A673 (cell line): ENCODE measurements at regions not wholly inside any gene's neighbourhood (a gene's known extent, or its start where the extent isn't known, plus 50 kb on each side); places are given as distances from the start of the nearest gene placed in this dataset.

Experiments used
- BruUV-seq: library from RNA; stranded (reverse); fragments of 400-500 nt; replicated peaks from 2 replicates; lab custom pipeline; 2021; lab: Mats Ljungman, UMichigan
- CTCF ChIA-PET: fragments of 300-600 bp; sonication (Branson Sonifier 250); formaldehyde crosslinking; loops from one replicate; lab custom pipeline; 2022; ENCODE audit warnings: antibody characterized with exemption; lab: Charles Lee
- POLR2A ChIA-PET: fragments of 300-600 bp; sonication (Branson Sonifier 250); formaldehyde crosslinking; loops from one replicate; lab custom pipeline; 2022; ENCODE audit warnings: antibody characterized with exemption; ENCODE audit not compliant: low non-redundant PET; lab: Charles Lee
- DNase-seq: peaks from one replicate; pipeline ENCODE4 v3.0.0-alpha.2; 2015; ENCODE audit warnings: low spot score
- H3K27ac ChIP-seq: fragments of 200-600 bp; sonication (generic); 2 replicates; pipeline ENCODE4 v1.5.1; 2016; ENCODE audit warnings: mixed run types, low read depth, mild to moderate bottlenecking, mixed read lengths, antibody characterized with exemption, low read length; ENCODE audit not compliant: poor library complexity, severe bottlenecking
- H3K27me3 ChIP-seq: fragments of 200-600 bp; sonication (generic); replicated peaks from 2 replicates; pipeline ENCODE4 v1.6.1; 2017; ENCODE audit warnings: mixed run types, low read depth, mild to moderate bottlenecking, mixed read lengths, antibody characterized with exemption, low read length; ENCODE audit not compliant: insufficient read depth, poor library complexity
- H3K36me3 ChIP-seq: fragments of 200-600 bp; sonication (generic); 2 replicates; pipeline ENCODE4 v1.6.1; 2016; ENCODE audit warnings: mixed run types, mild to moderate bottlenecking, mixed read lengths, antibody characterized with exemption, low read length; ENCODE audit not compliant: insufficient read depth, poor library complexity, severe bottlenecking
- H3K4me1 ChIP-seq: fragments of 200-600 bp; sonication (generic); 2 replicates; pipeline ENCODE4 v1.6.1; 2017; ENCODE audit warnings: mixed run types, mild to moderate bottlenecking, mixed read lengths, antibody characterized with exemption, low read length; ENCODE audit not compliant: insufficient read depth, poor library complexity, severe bottlenecking
- H3K4me3 ChIP-seq: fragments of 200-600 bp; sonication (generic); 2 replicates; pipeline ENCODE4 v1.5.1; 2016; ENCODE audit warnings: low read depth, mixed run types, mild to moderate bottlenecking, mixed read lengths, low read length; ENCODE audit not compliant: poor library complexity, severe bottlenecking
- H3K9me3 ChIP-seq: fragments of 200-600 bp; sonication (generic); 2 replicates; pipeline ENCODE4 v1.6.1; 2016; ENCODE audit warnings: mixed run types, low read depth, mild to moderate bottlenecking, mixed read lengths, antibody characterized with exemption, low read length; ENCODE audit not compliant: poor library complexity, severe bottlenecking
- CTCF ChIP-seq: fragments of 300-800, 200-600 bp; sonication (generic); conservative IDR thresholded peaks from 2 replicates; pipeline ENCODE4 v1.5.1; 2017; ENCODE audit warnings: low read depth, mild to moderate bottlenecking, antibody characterized with exemption, low read length, moderate library complexity, mixed read lengths
- EZH2 ChIP-seq: fragments of 200-600 bp; sonication (generic); IDR thresholded peaks from 2 replicates; pipeline ENCODE4 v1.6.1; 2017; ENCODE audit warnings: borderline replicate concordance, low read depth, mild to moderate bottlenecking, mixed read lengths, antibody characterized with exemption, low read length; ENCODE audit not compliant: poor library complexity, severe bottlenecking
- intact Hi-C: fragments of 100-400 bp; cut with micrococcal nuclease; formaldehyde crosslinking; loops from one replicate; pipeline ENCODE4 v1.10.0; 2022; ENCODE audit not compliant: unreplicated experiment

GRCh38 chr3:29100292-29100691 is 180.6 kb upstream of the RBMS3 start:
- Histone ChIP-seq H3K9me3 (peaks cover 3% of the 10 kb centered on the region), H3K36me3 (no peaks in the 10 kb centered on the region), H3K4me3 (no peak overlapping the region), H3K4me1 (no peaks in the 10 kb centered on the region), H3K27ac (no peak overlapping the region), H3K27me3 (no peaks in the 10 kb centered on the region)
- ChIA-PET POLR2A (no interaction called here), CTCF (no interaction called here)
- no TSS peak for BruUV-seq
- intact Hi-C loops: no loop called here
- DNase-seq: no peak
- TF ChIP-seq EZH2 (no peak), CTCF (no peak)

GRCh38 chr3:29128001-29128400 is 152.9 kb upstream of the RBMS3 start:
- no peak for DNase-seq
- H3K9me3 ChIP-seq: no peaks in the 10 kb centered on the region
- no peaks in the 10 kb centered on the region for H3K36me3 ChIP-seq
- H3K27me3 ChIP-seq: no peaks in the 10 kb centered on the region
- BruUV-seq: no TSS peak
- intact Hi-C loops: no loop called here
- TF ChIP-seq CTCF (no peak), EZH2 (no peak)
- ChIA-PET POLR2A (no interaction called here), CTCF (no interaction called here)
- H3K4me3 ChIP-seq: no peak overlapping the region
- no peaks in the 10 kb centered on the region for H3K4me1 ChIP-seq
- H3K27ac ChIP-seq: no peak overlapping the region

GRCh38 chr3:29137601-29138000 is 143.3 kb upstream of the RBMS3 start:
- no peaks in the 10 kb centered on the region for H3K9me3 ChIP-seq
- BruUV-seq: no TSS peak
- DNase-seq: no peak
- TF ChIP-seq EZH2 (no peak), CTCF (no peak)
- H3K27ac ChIP-seq: no peak overlapping the region
- no peaks in the 10 kb centered on the region for H3K27me3 ChIP-seq
- POLR2A ChIA-PET: no interaction called here
- H3K4me3 ChIP-seq: no peak overlapping the region
- CTCF ChIA-PET: no interaction called here
- intact Hi-C loops: no loop called here
- no peaks in the 10 kb centered on the region for H3K36me3 ChIP-seq
- peaks cover 13% of the 10 kb centered on the region for H3K4me1 ChIP-seq
